GM19035 (cell line): ENCODE measurements at regions not wholly inside any gene's neighbourhood (a gene's known extent, or its start where the extent isn't known, plus 50 kb on each side); places are given as distances from the start of the nearest gene placed in this dataset.

Source experiments
- ATAC-seq: cut with Tn5 transposase; IDR thresholded peaks from one replicate; pipeline ENCODE4 v1.9.1; 2021; ENCODE audit not compliant: unreplicated experiment

DNA sequence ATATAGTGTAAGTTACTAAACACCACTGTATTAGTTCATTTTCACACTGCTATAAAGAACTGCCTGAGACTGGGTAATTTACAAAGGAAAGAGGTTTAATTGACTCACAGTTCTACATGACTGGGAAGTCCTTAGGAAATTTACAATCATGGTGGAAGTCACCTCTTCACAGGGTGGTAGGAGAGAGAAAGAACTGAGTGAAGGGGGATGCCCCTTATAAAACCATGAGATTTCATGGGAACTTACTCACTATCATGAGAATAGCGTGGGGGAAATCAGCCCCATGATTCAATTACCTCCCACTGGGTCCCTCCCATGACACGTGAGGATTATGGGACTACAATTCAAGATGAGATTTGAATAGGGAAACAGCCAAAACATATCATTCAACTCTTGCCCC is 618.0 kb downstream of the NYAP2 start:
- ATAC-seq: no peak

DNA sequence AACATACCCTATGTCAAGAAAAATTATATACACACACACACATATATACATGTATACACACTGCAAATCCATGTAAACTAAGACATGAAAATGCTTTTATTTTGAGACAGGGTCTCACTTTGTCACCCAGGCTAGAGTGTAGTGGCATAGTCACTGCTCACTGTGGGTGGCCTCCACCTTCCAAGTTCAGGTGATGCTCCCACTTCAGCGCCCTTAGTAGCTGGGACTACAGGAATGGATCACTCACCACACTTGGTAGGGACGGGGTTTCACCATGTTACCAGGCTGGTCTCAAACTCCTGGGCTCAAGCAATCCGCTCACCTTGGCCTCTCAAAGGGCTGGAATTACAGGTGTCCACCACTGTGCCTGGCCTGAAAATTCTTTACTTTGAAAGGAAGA is 617.6 kb downstream of the NYAP2 start:
- no peak for ATAC-seq

DNA sequence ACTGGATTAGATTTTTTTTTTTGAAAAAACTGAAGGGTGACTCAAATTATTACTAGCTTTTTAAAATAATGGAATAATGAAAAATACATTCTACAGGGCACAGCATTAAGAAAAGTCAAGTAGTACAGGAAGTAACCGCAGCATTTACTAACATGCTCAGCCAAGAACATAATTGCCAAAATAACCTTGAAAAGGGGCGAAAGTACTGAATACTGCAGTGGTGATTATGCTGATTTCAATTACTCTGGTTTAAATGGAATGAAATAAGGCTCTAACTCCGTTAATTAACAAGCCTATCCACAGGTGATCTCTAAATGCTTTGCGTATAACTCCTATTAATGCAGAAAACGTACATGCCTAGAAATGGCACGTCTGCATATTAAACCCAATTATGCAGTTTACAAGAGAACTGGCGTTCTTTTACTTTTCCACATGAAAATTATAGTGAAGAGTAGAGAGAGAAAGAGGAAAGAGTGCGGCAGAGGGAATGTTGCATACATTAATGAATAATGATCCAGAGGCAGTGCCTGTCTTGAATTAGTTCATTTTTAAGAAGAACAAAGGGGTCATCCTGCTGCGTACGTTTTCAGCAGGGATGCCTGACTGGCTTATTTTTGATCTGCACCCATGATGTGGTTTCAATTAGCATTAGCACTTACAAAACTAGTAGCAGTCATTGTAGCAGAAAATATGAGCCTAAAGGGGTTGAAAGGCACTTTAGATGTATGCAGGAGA is 612.4 kb downstream of the NYAP2 start:
- ATAC-seq: no peak

DNA sequence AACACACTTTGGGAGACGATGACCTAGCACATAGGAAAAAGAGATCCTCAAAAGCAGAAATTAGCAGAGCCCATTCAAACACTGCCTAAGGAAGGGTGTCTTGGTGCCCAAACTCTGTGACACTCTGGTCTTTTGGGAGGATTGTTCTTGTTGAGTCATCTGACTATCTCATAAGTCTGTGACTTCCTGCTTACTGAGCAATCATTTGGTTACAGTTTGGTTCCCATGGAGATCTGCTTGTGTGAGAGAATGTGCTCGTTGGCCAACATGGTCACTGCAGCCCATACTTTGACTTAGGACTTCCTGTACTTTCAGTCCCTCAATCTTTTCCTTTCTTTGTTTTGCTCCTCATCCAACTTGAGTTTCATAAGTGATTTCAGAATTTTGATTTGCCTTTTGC is 602.9 kb downstream of the NYAP2 start:
- no peak for ATAC-seq

DNA sequence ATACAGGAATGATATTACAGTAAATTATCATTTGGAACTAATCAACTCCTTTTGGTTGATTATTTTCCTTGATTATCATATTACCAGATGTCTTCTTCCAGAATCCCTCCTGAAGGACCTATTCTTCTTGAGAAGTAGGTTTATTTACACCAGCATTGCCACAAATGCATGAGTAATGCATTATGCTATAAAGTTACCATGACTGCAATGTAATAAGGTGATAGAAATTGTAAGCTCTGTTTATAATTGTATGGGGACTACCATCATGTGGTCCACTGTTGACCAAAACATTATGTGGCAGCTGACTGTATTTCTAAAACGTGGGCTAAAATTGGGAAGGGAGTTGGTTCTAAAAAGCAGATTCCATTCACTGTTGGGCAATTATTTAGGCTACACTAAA is 602.2 kb downstream of the NYAP2 start:
- ATAC-seq: no peak

DNA sequence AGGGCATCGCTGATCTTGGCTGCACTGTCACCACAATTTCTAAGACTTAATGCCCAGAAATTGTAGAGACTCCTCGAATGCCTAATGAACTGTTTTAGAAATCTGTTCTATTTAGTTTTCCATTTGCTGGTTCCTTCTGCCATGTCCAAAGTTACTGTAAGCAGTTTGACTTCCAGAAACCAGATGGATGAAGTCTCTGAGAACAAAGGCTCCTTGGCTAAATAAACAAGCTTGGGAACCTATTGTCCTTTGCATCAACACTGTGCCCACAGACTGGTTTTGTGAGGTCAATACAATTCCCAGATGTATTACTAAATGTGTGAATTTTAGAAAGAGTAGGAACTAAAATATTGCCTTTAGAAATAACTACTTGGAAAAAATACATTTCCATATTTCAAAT is 600.2 kb downstream of the NYAP2 start:
- ATAC-seq: no peak

DNA sequence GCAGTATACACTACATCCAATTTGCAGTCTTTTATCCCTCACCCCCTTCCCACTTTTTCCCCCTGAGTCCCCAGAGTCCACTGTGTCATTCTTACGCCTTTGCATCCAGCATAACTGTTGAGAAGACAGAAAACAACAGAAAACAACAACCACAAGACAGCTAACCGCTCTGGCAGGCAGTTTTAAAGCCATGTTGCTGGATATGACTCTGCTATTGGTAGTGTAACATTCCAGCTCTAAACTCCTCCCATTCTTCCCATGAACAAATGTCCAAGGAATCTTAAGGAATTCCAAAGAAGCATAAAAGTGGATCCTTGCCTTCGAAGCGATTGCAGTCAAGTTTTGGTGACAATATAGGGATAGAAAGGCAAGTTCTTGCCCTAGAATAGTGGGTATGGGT is 599.1 kb downstream of the NYAP2 start:
- no peak for ATAC-seq

DNA sequence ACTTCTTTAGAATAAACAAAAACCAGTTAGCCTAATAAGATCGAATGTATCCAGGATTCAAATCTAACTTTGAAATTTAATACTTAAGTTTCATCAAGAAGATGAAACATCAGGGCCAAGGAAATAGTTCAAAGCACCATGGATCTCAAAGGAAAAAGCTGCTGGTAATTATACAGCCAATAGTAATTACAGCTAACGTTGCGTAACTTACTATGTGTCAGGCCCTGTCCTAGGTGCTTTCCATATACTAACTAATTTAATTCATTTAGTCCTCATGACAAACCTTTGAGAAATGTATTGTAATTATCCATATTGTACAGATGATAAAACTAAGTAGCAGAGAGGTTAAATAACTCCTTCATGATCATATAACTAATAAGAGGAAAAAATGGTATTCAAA is 598.6 kb downstream of the NYAP2 start:
- no peak for ATAC-seq

DNA sequence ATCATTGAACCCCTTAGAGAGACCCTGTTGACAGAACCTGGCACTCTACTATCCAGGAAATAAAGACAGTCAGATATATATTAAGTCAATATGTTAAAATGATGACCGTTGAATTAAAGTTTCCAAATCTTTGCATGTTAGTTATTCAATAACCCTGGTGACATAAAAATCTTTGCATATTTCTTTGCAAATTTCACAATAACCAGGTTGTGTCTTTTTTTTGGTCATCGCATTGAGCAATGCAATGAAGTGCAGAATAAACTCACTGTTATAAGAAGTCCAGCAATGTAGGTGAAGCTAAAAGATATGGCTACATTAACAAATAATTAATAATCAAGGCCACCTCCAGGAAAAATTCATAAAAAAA is 596.9 kb downstream of the NYAP2 start:
- ATAC-seq: no peak

DNA sequence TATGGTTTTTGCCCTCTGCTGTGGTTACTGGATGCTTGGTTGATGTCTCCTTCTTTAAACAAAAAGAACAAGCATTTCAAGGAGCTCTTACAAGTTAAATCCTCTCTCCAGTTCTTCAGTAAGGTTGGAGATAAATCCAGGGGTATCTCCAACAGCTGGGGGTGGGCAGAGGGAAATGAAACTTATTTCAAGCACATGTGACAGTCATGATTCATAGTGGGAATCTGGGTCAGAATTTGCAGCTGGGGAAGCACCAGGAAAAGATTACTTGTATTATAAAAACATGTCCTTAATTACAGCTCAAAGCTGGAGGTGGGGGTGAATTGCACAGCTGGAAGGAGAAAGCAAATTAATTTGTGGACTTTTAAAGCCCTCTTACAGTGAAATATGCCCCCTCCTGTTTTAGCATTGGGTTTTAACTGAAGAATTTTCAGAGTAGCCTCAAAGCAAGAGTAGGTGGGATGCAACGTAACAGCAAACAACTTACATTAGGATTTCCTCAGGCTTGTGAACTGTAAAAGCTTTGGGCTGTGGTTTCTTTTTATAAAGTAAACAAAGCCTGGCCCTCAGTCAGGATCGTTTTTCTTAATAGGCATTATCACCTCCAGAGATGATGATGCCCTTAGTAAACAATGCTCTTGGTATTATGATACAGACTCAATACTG is 596.4 kb downstream of the NYAP2 start:
- no peak for ATAC-seq

DNA sequence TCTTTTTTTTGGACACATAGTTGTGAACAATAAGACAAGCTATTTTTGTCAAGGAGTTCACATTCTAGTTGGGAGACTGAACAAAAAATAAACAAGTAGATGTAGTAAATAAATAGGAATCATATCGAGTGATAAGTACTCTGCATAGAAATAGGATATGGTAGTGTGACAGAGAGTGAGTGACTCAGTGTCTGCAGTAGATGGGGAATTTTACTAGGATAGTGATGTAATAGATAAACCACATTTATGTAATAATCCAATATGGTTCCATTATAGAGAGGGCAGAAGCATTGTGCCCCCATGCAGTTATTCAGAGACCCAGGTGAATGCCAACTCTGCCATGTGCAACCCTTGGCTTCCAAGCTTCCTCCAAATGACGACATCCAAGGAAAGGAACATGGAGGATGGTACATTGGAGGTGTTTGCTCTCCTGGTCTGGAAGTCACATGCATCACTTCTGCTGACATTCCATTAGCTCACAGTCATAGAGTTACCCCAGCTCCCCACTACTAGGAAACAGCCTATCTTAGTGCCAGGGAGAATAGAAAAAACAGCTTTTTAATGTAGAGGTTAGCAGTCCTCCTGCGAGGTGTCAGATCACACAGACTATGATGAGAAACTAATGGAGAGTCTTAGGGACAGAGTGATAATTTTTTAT is 595.4 kb downstream of the NYAP2 start:
- ATAC-seq: no peak

DNA sequence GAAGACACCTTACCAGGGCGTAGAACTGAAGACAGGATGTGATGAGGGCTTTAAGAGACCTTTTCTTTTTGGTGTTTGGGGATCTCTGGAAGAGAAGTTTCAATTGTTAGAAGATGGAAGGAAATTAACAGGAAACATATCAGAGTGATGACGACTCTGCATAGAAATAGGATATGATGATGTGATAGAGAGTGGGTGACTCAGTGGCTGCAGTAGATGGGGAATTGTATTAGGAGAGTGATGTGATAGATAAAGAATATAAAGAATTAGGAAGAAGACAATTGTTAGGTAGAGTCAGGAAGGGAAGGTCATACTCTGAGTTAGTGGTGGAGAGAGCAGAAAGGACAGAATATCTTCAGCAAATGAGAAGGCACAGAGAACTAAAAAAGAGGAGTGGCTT is 593.9 kb downstream of the NYAP2 start:
- no peak for ATAC-seq

DNA sequence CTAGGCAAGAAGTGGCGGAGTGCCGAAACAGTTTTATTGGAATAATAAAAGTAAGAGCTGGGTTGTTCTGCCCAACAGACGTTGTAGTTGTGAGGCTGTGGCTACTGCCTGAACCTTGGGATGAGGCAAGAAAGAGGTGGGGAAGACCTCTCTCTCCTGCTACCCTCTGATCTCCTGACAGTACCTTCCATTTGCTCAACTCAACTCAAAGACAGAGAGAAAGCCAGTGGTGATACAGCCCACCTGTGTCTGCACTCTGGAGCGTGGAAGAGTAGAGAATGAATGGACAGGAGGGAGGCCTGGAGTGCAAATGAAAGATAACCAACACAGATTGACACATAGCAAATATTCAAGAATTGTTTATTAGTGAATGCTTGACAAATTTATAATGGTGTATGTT is 590.3 kb downstream of the NYAP2 start:
- ATAC-seq: no peak

DNA sequence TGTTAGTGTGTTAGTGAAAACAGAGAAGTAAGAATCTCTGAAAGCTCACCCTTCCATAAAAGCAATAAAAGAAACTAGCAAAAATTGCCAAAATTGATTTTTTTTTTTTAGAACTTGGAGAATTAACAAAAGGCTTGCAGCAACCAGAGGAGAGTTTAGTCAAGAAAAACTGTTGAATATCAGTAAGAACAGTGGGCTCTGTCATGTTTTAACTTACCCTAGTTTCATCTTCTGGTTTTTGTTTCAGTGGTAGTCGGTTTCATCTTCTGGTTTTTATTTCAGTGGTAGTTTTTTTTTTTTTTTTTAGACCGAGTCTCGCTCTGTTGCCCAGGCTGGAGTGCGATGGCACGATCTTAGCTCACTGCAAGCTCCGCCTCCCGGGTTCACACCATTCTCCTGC is 580.9 kb downstream of the NYAP2 start:
- ATAC-seq: no peak

DNA sequence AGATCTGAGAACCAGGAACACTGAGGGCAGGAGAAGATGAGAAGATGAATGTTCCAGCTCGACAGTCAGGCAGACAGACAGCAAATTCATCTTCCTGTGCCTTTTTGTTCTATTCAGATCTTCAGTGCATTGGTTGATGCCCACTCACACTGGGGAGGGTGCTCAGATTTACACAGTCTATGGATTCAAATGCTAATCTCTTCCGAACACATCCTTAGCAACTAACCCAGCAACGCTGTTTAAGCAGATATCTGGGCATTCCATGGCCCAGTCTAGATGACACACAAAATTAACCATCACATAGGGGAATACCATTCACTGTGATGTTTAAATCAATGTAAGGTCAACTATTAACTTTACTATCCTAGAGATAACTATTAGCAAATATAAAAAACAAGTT is 571.9 kb downstream of the NYAP2 start:
- ATAC-seq: no peak

DNA sequence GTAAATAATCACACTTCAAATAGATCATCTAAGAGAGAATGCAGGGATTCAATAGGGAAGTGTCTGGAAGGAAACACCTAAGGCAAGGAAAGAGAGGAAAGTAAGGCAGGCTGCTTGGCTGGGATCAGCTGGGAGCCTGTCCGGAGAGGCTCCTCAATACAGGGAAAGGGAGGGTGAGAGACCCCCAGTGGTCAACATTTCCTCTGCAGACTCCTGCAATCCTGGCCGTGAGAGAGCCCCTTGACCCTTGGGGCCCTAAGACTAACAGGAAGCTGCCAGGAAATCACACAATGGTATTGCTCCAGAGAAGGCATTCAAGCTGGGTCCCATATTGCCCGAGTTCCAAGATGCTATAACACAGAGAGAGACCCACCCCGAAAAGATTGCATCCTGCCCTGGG is 549.4 kb downstream of the NYAP2 start:
- ATAC-seq: no peak

DNA sequence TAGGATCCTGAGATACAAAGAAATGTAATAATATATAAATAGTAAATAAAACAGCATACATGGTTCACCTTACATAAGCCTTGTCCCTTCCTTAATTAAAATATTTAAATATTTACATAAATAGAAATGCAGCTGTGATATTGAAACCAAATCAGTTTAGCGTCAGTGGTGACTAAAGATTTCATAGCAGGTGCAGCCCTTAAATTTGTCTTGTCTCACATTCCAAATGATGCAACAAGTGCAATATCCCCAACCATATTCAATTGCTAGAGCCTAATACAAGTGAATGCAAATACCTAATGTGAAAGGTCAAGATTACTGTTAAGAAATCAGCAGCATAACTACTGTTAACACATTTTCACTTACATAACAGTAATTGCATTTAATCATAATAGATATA is 539.5 kb downstream of the NYAP2 start:
- no peak for ATAC-seq

DNA sequence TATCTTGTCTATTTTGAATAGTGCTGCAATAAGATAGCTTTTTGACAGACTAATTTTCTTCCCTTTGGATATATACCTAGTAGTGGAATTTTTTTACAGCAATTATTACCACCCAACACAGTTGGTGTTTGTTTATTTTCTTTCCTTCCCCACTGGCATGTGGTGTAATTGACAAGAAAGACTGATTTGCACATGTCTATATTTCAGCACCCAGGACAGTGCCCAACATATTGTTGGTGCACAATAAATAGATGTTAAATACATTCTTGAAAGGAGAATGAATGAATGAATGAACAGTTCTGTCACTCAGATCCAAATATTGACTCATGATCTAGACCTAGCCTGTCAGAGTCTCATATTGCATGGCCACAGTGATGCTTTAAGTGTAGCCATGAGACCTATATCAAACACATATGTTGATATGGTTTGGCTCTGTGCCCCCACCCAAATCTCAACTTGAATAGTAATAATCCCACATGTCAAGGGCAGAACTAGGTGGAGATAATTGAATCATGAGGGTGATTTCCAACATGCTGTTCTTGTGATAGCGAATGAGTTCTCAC is 538.2 kb downstream of the NYAP2 start:
- no peak for ATAC-seq

DNA sequence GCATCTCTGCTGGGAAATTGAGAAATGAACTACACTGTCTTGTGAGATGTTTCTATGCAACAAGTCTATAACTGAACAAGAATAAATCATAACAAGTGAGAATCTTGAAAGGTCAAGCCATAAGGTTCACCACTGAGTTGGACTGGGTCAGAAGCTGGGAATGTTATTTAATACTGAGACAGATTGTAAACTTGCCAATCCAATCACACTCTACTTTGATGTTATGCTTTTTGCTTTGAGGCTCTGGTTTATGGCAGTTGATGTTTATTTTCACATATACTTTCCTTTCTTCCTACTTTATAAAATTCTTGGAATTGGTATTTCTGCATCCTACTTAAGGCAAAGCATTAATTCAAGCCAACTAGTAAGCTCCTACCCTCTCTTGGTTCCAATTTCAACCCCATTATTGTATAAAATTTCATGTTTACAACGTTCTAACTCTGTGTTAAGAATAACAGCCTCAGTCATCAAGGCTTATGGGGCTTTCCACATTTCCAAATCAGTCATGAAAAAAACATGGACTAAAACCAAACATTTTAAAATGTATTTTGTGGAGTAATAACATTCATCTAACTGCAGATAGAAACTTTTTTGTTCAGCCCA is 533.4 kb downstream of the NYAP2 start:
- ATAC-seq: no peak

DNA sequence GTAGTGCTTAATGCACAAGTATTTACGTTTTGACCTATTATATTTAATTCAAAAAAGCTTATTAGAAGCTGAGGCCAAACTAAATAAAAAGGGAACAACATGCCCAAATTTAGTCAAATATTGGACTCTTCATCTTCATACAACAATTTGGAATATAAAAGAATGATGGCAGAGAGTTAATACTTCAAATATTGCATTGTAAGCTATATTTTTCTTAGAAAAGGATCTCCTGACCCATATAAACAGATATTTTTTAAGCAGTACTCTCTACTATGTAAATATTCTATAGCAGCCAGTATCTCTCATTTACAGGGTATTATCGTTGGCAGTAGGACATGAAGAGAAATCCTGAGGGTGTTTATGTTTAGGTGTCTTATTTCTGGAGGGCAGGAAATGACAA is 531.2 kb downstream of the NYAP2 start:
- ATAC-seq: no peak

DNA sequence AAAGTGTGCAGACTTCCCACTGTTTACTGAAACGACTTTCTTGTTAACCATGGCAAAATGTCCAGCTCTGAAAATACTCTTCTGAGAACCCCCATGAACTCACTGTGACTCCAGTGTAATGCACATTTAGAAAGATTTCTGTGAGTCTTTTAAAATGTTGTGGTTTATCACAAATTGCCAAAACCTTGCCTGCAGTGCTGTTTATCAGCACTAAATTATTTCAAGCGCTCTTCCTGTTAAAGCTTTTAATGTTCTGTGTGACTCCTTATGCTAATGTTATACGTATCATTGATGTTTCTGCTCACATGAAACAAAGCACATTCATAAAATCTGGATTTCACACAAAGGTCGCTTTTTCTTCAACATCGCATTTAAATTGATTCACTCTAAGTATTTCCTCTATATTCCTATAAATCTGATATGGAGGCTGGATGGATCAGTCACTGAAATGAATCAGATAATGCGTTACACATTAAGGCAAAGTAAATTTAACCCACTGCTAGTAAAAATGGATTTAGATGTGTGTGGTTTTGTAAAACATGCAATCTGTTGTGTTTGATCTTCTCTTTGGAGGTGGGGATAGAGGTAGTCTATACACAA is 521.2 kb downstream of the NYAP2 start:
- ATAC-seq: no peak
